Activated CD4-positive, alpha-beta T cell treated with anti-CD3 and anti-CD28 coated beads, Interleukin-2, amount 50 U/mL, for 1 hour (primary cell): ENCODE measurements at regions not wholly inside any gene's neighbourhood (a gene's known extent, or its start where the extent isn't known, plus 50 kb on each side); places are given as distances from the start of the nearest gene placed in this dataset.
"Not testable (repeated sequence)": the region's sequence is repeated elsewhere in the genome, so short reads cannot be mapped to it uniquely, and the experiment has no call there.

Source experiments
- DNase-seq: peaks from one replicate; pipeline ENCODE4 v3.0.0-alpha.2; 2020

- DNase-seq, result peak; percentile 29
Measured at GRCh38 chr6:166253778-166254204, 54.4 kb downstream of the PRR18 start.

GRCh38 chr6:166253281-166253681, 54.9 kb downstream of the PRR18 start:
- peak; percentile 42 for DNase-seq

GRCh38 chr6:166252601-166253000, 55.6 kb downstream of the PRR18 start:
- no peak for DNase-seq

- no peak for DNase-seq
Measured at GRCh38 chr6:166251655-166252054, 56.5 kb downstream of the PRR18 start.

DNA sequence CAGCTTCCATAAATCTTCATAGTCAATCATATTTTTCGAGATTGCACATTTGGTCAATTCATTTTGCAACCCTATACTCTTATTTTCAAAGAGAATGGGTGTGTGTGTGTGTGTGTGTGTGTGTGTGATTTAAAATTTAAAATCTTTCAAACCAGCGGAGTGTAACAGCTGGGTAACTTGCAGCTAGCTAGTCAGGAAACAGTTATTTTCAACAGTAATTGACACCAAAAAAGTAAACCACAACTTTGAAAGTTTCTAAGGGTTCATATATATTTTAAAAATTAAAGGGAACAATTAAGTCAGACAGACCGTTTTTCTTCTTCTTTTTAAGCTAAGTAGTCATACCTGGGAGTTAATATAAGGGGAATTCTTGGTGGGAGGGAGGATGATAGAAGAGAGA, 57.0 kb downstream of the PRR18 start:
- no peak for DNase-seq

DNA sequence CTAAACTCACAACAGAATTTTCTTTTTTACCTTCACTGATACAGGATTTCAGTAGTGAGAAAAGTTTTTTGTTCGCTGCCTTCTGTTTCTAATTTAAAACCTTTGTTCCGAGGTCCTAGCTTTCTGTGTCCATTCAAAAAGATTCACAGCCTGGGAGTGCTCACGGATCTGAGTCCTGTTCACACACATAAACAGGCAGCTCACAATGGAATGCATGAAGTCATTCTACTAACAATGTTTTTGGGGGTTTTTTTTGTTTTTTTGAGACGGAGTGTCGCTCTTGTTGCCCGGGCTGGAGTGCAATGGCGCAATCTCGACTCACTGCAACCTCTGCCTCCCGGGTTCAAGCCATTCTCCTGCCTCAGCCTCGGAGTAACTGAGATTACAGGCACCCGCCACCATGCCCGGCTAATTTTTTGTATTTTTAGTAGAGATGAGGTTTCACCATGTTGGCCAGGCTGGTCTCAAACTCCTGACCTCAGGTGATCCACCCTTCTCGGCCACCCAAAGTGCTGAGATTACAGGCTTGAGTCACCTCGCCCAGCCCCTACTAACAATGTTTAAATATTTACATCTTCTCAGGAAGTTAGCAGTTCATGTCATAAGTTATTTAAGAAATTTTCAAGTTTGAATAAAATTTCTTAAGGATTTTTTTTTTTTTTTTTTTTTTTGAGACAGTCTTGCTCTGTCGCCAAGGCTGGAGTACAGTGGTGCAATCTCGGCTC, 59.0 kb downstream of the PRR18 start:
- not testable (repeated sequence) for DNase-seq

- no peak for DNase-seq
Measured at GRCh38 chr6:166245148-166245547, 63.0 kb downstream of the PRR18 start.

- DNase-seq, result no peak
Measured at GRCh38 chr6:166244353-166245045, 63.7 kb downstream of the PRR18 start.

- no peak for DNase-seq
Measured at GRCh38 chr6:166242888-166243287, 65.3 kb downstream of the PRR18 start.

GRCh38 chr6:166241974-166242373, 66.2 kb downstream of the PRR18 start:
- DNase-seq, result no peak

DNA sequence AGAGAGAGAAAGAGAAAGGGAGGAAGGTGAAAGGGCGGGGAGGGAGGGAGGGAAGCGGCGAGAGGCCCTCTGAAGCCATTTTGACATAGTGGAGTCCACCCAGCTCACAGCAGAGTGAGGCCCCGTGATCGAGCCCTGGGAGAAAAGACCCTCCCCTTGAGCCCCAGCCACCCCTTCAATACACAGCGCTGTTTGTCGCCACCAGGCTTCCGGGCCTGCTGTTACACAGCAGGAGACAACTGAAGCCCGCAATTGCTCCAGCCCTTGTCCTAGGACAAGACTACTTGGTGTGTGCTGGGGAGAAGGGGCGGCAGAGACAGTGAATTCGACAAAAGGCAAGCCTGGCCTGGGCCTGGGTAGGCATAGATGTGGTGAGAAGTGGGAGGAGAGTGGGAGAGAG, 67.3 kb downstream of the PRR18 start:
- no peak for DNase-seq

DNA sequence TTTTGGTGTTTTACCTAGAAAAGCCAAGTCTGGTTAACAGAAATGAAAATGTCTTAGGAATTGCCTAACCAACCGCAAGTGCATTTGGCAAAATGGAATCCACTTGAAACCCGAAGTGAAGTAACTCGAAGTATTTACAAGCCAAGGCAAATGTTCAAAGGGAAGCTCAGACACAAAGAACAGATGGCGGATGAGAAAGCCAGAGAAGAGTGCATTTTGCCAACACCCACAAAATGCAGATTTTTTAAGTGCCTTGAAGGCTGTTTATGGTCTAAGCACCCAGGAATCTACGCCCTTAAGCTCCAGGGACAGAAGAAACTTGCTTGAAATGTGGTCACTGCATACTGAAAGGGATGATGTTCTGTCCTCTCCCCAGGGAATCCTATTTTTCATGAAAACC, 70.0 kb upstream of the TBXT start:
- no peak for DNase-seq

GRCh38 chr6:166236596-166236995, 68.9 kb upstream of the TBXT start:
- no peak for DNase-seq

GRCh38 chr6:166235666-166236292, 68.1 kb upstream of the TBXT start:
- DNase-seq, result no peak

DNA sequence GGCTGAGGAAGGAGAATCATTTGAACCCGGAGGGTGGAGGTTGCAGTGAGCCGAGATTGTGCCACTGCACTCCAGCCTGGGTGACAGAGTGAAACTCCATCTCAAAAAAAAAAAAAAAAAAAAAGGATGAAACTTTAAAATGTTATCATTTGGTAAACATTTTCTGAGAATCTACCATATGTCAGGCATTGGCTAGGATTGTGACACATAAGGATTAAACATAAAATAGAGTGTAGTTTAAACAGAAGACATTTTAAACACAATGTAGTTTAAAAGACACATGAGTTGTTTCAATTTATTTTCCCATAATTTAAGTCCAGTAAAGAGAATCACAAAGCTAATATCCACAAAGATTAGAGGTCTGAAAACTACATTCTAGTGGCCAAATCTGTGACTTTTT, 63.5 kb upstream of the TBXT start:
- DNase-seq, result not testable (repeated sequence)

DNA sequence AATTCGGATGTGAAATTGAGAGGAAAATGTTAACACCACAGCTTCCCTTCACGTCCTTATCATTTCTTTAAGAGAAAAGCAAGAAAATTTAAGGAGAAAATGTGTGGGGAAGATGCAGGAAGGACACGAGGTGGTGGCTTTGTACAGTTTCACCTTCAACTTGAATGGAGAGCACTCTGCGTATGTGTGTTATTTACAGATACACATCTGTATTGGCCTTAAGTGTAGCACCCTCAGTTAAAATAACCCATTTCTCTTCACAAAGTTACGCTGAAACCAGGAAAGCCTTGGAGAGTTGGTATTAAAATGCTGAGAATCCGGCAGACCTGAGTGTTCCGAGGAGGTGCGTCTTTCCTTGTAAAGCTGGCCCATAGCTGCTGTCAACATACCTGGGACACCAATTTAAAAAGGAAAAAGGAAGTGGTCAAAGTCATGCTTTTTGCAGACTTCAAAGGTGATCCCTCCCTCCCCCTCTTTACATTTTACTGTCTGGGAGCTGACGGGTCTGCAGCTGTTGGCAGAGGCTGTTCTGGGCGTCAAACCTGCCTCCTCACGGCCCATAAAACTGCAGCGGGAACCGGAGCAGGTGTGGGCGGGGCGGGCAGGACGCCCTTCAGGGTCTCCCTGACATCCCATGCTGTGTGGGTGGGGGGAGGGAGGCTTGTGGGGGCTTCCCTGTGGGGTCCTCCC, 61.3 kb upstream of the TBXT start:
- DNase-seq, result no peak

DNA sequence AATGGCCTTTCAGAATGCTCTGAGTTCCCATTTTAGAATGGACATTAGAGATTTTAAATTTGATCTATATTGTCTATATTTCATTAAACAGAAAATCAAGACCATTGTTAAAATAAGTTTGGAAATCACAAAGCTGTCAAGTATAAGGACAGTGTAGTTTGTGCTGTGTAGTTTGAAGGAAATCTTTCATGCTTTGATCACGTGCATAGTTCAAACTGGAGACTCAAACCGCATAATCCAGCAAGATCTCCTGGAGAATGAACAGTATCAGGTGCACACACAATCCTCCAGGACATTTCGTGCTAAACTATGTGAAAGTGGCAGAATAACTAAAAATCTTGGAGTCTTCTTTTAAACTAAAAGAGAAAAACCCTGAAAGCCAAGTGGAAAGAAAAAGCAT, 60.8 kb upstream of the TBXT start:
- DNase-seq, result no peak

DNA sequence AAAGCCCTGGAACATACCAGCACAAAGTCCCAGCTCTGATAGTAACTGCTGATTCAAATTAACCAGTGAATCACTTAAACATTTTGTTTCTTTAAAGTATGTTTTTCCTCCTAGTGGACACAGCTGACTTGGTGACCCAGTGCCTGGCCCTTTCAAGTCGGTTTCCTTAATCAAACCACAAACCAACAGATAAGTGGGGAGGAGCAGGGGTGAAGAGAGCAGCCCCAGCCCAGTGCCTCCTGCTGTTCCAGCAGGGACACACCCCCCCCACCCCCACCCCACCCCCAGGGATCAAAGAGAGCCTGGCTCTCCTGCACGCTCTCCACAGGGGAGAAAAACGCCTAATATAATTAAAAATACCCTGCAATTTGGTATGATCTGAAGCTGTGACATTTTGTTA, 55.4 kb upstream of the TBXT start:
- no peak for DNase-seq

DNA sequence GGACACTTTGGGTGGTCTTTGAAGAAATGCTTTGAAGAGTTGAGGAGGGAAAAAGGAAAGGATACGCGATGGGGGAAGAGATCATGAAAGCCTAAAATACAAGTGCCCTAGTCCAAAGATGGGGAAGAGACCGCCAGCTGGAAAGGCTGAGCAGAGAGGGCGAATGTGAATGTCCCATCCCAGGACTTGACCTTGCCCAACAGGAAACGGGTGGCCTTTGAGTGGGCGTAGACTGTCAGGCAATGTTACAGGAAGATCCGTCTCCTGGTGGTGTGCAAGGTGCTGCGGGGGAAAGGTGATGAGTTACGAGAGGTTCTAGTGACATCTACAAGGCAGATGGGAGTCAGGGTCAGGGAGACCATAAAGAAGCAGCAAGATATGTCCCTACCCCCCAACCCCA, 55.0 kb upstream of the TBXT start:
- no peak for DNase-seq

DNA sequence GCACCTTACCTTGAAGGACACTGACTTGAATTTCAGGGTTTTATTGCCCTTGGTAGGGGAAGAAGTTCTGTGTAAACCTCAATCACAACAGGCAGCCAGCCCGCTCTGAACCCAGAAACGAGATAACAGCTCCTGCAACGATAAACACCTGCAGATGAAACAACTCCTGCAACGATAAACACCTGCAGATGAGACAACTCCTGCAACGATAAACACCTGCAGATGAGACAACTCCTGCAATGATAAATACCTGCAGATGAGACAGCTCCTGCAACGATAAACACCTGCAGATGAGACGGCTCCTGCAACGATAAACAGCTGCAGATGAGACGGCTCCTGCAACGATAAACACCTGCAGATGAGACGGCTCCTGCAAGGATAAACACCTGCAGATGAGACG, 54.0 kb upstream of the TBXT start:
- DNase-seq, result no peak

GRCh38 chr6:166221040-166221439, 53.4 kb upstream of the TBXT start:
- peak; percentile 26 for DNase-seq
